IMR-90 (cell line): ENCODE measurements at regions not wholly inside any gene's neighbourhood (a gene's known extent, or its start where the extent isn't known, plus 50 kb on each side); places are given as distances from the start of the nearest gene placed in this dataset.

ENCODE experiments used
- ATAC-seq: fragments of 200-7000 bp; cut with Tn5 transposase; 2 replicates; pipeline ENCODE4 v1.9.1; 2020; ENCODE audit warnings: low read depth, mild to moderate bottlenecking, moderate library complexity
- BruUV-seq: library from RNA; stranded (reverse); fragments of 400-500 nt; replicated peaks from 2 replicates; lab custom pipeline; 2021; lab: Mats Ljungman, UMichigan
- CTCF ChIA-PET: fragments of 300-600 bp; formaldehyde crosslinking; extraction: SDS; loops from one replicate; lab custom pipeline; 2021; ENCODE audit warnings: antibody characterized with exemption; lab: Yijun Ruan, JAX
- POLR2A ChIA-PET: fragments of 300-600 bp; sonication (Branson Sonifier 250); formaldehyde crosslinking; loops from one replicate; lab custom pipeline; 2022; ENCODE audit warnings: antibody characterized with exemption; ENCODE audit not compliant: unreplicated experiment; lab: Charles Lee
- DNase-seq: peaks from one replicate; pipeline ENCODE4 v3.0.0; 2013
- H2AFZ ChIP-seq: replicated peaks from 2 replicates; pipeline ENCODE3; 2013; ENCODE audit warnings: low read length, mild to moderate bottlenecking; ENCODE audit not compliant: poor library complexity
- H2AK5ac ChIP-seq: 2 replicates; pipeline ENCODE4 v1.6.1; 2013; ENCODE audit warnings: low read depth, low read length, inconsistent platforms
- H2AK9ac ChIP-seq: replicated peaks from 2 replicates; pipeline ENCODE3; 2013; ENCODE audit warnings: mild to moderate bottlenecking, low read depth, low read length, moderate library complexity; ENCODE audit not compliant: poor library complexity
- H2BK120ac ChIP-seq: 2 replicates; pipeline ENCODE4 v1.6.1; 2013; ENCODE audit warnings: low read depth, low read length, inconsistent platforms
- H2BK15ac ChIP-seq: 3 replicates; pipeline ENCODE4 v1.6.1; 2013; ENCODE audit warnings: low read depth, low read length, inconsistent platforms
- H2BK20ac ChIP-seq: 2 replicates; pipeline ENCODE4 v1.6.1; 2013; ENCODE audit warnings: low read depth, mild to moderate bottlenecking, inconsistent platforms, low read length, moderate library complexity
- H2BK5ac ChIP-seq: 2 replicates; pipeline ENCODE4 v1.6.1; 2013; ENCODE audit warnings: mild to moderate bottlenecking, low read depth, low read length, inconsistent platforms; ENCODE audit not compliant: poor library complexity, severe bottlenecking
- H3K14ac ChIP-seq: replicated peaks from 2 replicates; pipeline ENCODE4 v1.6.1; 2013; ENCODE audit warnings: low read depth, low read length, inconsistent platforms
- H3K18ac ChIP-seq: 2 replicates; pipeline ENCODE4 v1.6.1; 2013; ENCODE audit warnings: low read depth, low read length, control low read depth
- H3K23ac ChIP-seq: 2 replicates; pipeline ENCODE4 v1.6.1; 2013; ENCODE audit warnings: low read depth, low read length, inconsistent platforms
- H3K27ac ChIP-seq: 2 replicates; pipeline ENCODE4 v1.5.1; 2013; ENCODE audit warnings: mild to moderate bottlenecking, control low read depth, low read length; ENCODE audit not compliant: insufficient read depth
- H3K27me3 ChIP-seq: 2 replicates; pipeline ENCODE4 v1.6.1; 2013; ENCODE audit warnings: low read length; ENCODE audit not compliant: control insufficient read depth, insufficient read depth
- H3K36me3 ChIP-seq: 2 replicates; pipeline ENCODE4 v1.6.1; 2013; ENCODE audit warnings: low read length, mixed read lengths; ENCODE audit not compliant: control insufficient read depth, insufficient read depth
- H3K4ac ChIP-seq: 2 replicates; pipeline ENCODE4 v1.6.1; 2013; ENCODE audit warnings: low read depth, low read length, inconsistent platforms
- H3K4me1 ChIP-seq: 2 replicates; pipeline ENCODE4 v1.6.1; 2013; ENCODE audit warnings: low read length, mixed read lengths; ENCODE audit not compliant: control insufficient read depth, insufficient read depth
- H3K4me2 ChIP-seq: 2 replicates; pipeline ENCODE4 v1.6.1; 2013; ENCODE audit warnings: low read depth, mild to moderate bottlenecking, control low read depth, low read length, moderate library complexity
- H3K4me3 ChIP-seq: 2 replicates; pipeline ENCODE4 v1.5.1; 2013; ENCODE audit warnings: low read depth, mild to moderate bottlenecking, control low read depth, low read length, moderate library complexity; ENCODE audit not compliant: insufficient read depth
- H3K56ac ChIP-seq: 2 replicates; pipeline ENCODE4 v1.6.1; 2013; ENCODE audit warnings: low read length, inconsistent platforms; ENCODE audit not compliant: insufficient read depth; ENCODE audit errors: extremely low read depth
- H3K79me1 ChIP-seq, 2 experiments: 2 replicates each; pipeline ENCODE4 v1.6.1; 2013; ENCODE audit warnings: low read length in 2 of 2, inconsistent platforms in 1 of 2, low read depth in 1 of 2
- H3K9ac ChIP-seq: 2 replicates; pipeline ENCODE4 v1.6.1; 2013; ENCODE audit warnings: low read depth, low read length, control low read depth
- H3K9me1 ChIP-seq: 2 replicates; pipeline ENCODE4 v1.6.1; 2013; ENCODE audit warnings: low read length, inconsistent platforms; ENCODE audit not compliant: insufficient read depth
- H3K9me3 ChIP-seq: 2 replicates; pipeline ENCODE4 v1.6.1; 2013; ENCODE audit warnings: low read length; ENCODE audit not compliant: control insufficient read depth, insufficient read depth
- H4K20me1 ChIP-seq: 2 replicates; pipeline ENCODE4 v1.6.1; 2013; ENCODE audit warnings: low read length, inconsistent platforms; ENCODE audit not compliant: insufficient read depth
- H4K5ac ChIP-seq: 2 replicates; pipeline ENCODE4 v1.6.1; 2013; ENCODE audit warnings: mild to moderate bottlenecking, low read depth, low read length, control low read depth
- H4K8ac ChIP-seq, 2 experiments: 2 replicates each; pipeline ENCODE4 v1.6.1; 2013; ENCODE audit warnings: low read depth in 2 of 2, low read length in 2 of 2, control low read depth in 1 of 2, inconsistent platforms in 1 of 2
- H4K91ac ChIP-seq: 2 replicates; pipeline ENCODE4 v1.6.1; 2013; ENCODE audit warnings: low read depth, low read length, inconsistent platforms; ENCODE audit not compliant: insufficient read depth
- BHLHE40 ChIP-seq: fragments of 150-350 bp; IDR thresholded peaks from 2 replicates; pipeline ENCODE4 v1.6.1; 2016; ENCODE audit warnings: mild to moderate bottlenecking, low read depth, low read length
- CEBPB ChIP-seq: IDR thresholded peaks from 2 replicates; pipeline ENCODE4 v1.6.1; 2012; ENCODE audit warnings: low read depth, low read length, improper control_type of control experiment
- CHD1 ChIP-seq: IDR thresholded peaks from 2 replicates; pipeline ENCODE4 v1.6.1; 2012; ENCODE audit warnings: low read depth, low read length, improper control_type of control experiment
- CTCF ChIP-seq: conservative IDR thresholded peaks from 2 replicates; pipeline ENCODE4 v1.5.1; 2012; ENCODE audit warnings: mild to moderate bottlenecking, low read depth, low read length, improper control_type of control experiment
- ELK1 ChIP-seq: fragments of 150-350 bp; IDR thresholded peaks from 2 replicates; pipeline ENCODE4 v1.6.1; 2016; ENCODE audit warnings: low read depth, mild to moderate bottlenecking, low read length, moderate library complexity, borderline replicate concordance
- FOS ChIP-seq: fragments of 150-350 bp; IDR thresholded peaks from 2 replicates; pipeline ENCODE4 v1.6.1; 2016; ENCODE audit warnings: low read depth, low read length
- MAFK ChIP-seq: IDR thresholded peaks from 2 replicates; pipeline ENCODE4 v1.6.1; 2012; ENCODE audit warnings: low read depth, low read length, improper control_type of control experiment
- MAZ ChIP-seq: IDR thresholded peaks from 2 replicates; pipeline ENCODE4 v1.6.1; 2012; ENCODE audit warnings: low read depth, mild to moderate bottlenecking, low read length, improper control_type of control experiment, moderate library complexity, borderline replicate concordance
- MXI1 ChIP-seq: IDR thresholded peaks from 2 replicates; pipeline ENCODE4 v1.6.1; 2012; ENCODE audit warnings: low read depth, mild to moderate bottlenecking, low read length, moderate library complexity, borderline replicate concordance
- NFE2L2 ChIP-seq: fragments of 150-350 bp; IDR thresholded peaks from 2 replicates; pipeline ENCODE4 v1.6.1; 2016; ENCODE audit warnings: low read depth, mild to moderate bottlenecking, low read length
- POLR2A ChIP-seq: IDR thresholded peaks from 2 replicates; pipeline ENCODE4 v1.6.1; 2012; ENCODE audit warnings: mild to moderate bottlenecking, low read depth, low read length
- RAD21 ChIP-seq: IDR thresholded peaks from 2 replicates; pipeline ENCODE4 v1.6.1; 2012; ENCODE audit warnings: low read length, improper control_type of control experiment
- RCOR1 ChIP-seq: IDR thresholded peaks from 2 replicates; pipeline ENCODE4 v1.6.1; 2012; ENCODE audit warnings: mild to moderate bottlenecking, low read length, improper control_type of control experiment; ENCODE audit not compliant: insufficient replicate concordance
- RFX5 ChIP-seq: IDR thresholded peaks from 2 replicates; pipeline ENCODE4 v1.8.0; 2012; ENCODE audit warnings: low read depth, mild to moderate bottlenecking, low read length, moderate library complexity
- SMC3 ChIP-seq: fragments of 150-350 bp; IDR thresholded peaks from 2 replicates; pipeline ENCODE4 v1.6.1; 2016; ENCODE audit warnings: low read depth, mild to moderate bottlenecking, antibody characterized with exemption, low read length, moderate library complexity
- USF2 ChIP-seq: fragments of 150-350 bp; IDR thresholded peaks from 2 replicates; pipeline ENCODE4 v1.6.1; 2017; ENCODE audit warnings: mild to moderate bottlenecking, antibody characterized with exemption, low read length, low read depth
- WGBS, 2 experiments: methylation state at CpG; one replicate each; pipeline versions ENCODE4 v1.1.5 to v1.1.7; 2013; ENCODE audit warnings: missing lambda C conversion rate in 2 of 2; ENCODE audit not compliant: insufficient read length in 1 of 2; ENCODE audit errors: extremely low coverage in 2 of 2; 5-methylcytosine and 5-hydroxymethylcytosine counted together
- dilution Hi-C: fragments of 300-500 bp; cut with HindIII; formaldehyde crosslinking; loops from one replicate; pipeline ENCODE4 v1.14.3; 2018; ENCODE audit warnings: low sequenced_read_pairs; ENCODE audit not compliant: unreplicated experiment
- in situ Hi-C: fragments of 300-500 bp; cut with MboI; formaldehyde crosslinking; loops from 3 replicates; pipeline ENCODE4 v1.14.3; 2019; ENCODE audit warnings: low sequenced_read_pairs, inconsistent platforms, mixed read lengths
- intact Hi-C: fragments of 100-400 bp; cut with micrococcal nuclease; formaldehyde crosslinking; loops from 2 replicates; pipeline ENCODE4 v1.10.0; 2022

- Histone ChIP-seq H2AFZ (peak overlapping the region; percentile 5), H4K8ac (no peak overlapping the region), H3K18ac (no peak overlapping the region), H2BK20ac (no peak overlapping the region), H2AK5ac (no peak overlapping the region), H3K23ac (no peak overlapping the region), H3K4ac (no peak overlapping the region), H4K91ac (no peak overlapping the region), H3K4me3 (no peak overlapping the region), H3K9me1 (peaks cover 7% of the 10 kb centered on the region; the same call in 1 of the 2 replicates), H3K27ac (no peak overlapping the region), H3K36me3 (no peaks in the 10 kb centered on the region), H2BK120ac (no peak overlapping the region), H2BK15ac (no peak overlapping the region), H3K14ac (no peak overlapping the region), H4K20me1 (no peaks in the 10 kb centered on the region), H3K56ac (no peak overlapping the region), H2BK5ac (no peak overlapping the region), H2AK9ac (no peak overlapping the region), H3K27me3 (no peaks in the 10 kb centered on the region), H3K4me2 (no peak overlapping the region), H3K9me3 (no peaks in the 10 kb centered on the region), H3K9ac (no peak overlapping the region), H3K4me1 (no peaks in the 10 kb centered on the region), H4K5ac (no peak overlapping the region), H3K79me1 (no peaks in the 10 kb centered on the region)
- DNase-seq: no peak
- dilution Hi-C loops (no loop called here), in situ Hi-C loops (no loop called here), intact Hi-C loops (no loop called here)
- no peak for TF ChIP-seq FOS
- TF ChIP-seq POLR2A: no peak
- TF ChIP-seq RAD21: no peak
- no peak for TF ChIP-seq ELK1
- no peak for TF ChIP-seq RFX5
- no peak for TF ChIP-seq CHD1
- no peak for TF ChIP-seq NFE2L2
- TF ChIP-seq MAFK: no peak
- TF ChIP-seq MAZ: no peak
- TF ChIP-seq CTCF: no peak
- no peak for TF ChIP-seq MXI1
- no peak for TF ChIP-seq CEBPB
- no peak for TF ChIP-seq RCOR1
- no peak for TF ChIP-seq SMC3
- no peak for TF ChIP-seq BHLHE40
- no peak for TF ChIP-seq USF2
- POLR2A ChIA-PET: no interaction called here
- BruUV-seq: no TSS peak
- WGBS, 2 experiments: no CpG with 5 or more reads among the region's 3 CpGs
- ATAC-seq: no peak
- CTCF ChIA-PET: no interaction called here
These were observed 69.9 kb upstream of the ITGA6 start for GRCh38 chr2:172357442-172357841.
